ENCODE measurements at regions not wholly inside any gene's neighbourhood (a gene's known extent, or its start where the extent isn't known, plus 50 kb on each side); places are given as distances from the start of the nearest gene placed in this dataset.

GRCh38 chr1:234996245-234996757 is 132.3 kb downstream of the TOMM20 start:
- Histone ChIP-seq H3K4me3 (ENCODE audit: low read depth, low read length, poor library complexity, severe bottlenecking) (no peak overlapping the region), H3K9me2 (ENCODE audit: insufficient read depth, low read length) (no peaks in the 10 kb centered on the region), H3K36me3 (ENCODE audit: insufficient read depth, low read length) (no peaks in the 10 kb centered on the region), H3K27ac (ENCODE audit: low read depth, low read length, poor library complexity, severe bottlenecking) (no peak overlapping the region), H4K20me1 (ENCODE audit: insufficient read depth, low read length) (no peaks in the 10 kb centered on the region), H2AFZ (ENCODE audit: low read length) (no peak overlapping the region), H3K9me3 (ENCODE audit: low read length) (no peaks in the 10 kb centered on the region), H3K79me2 (ENCODE audit: insufficient read depth, low read depth, low read length) (no peaks in the 10 kb centered on the region), H3K4me2 (ENCODE audit: low read length) (no peak overlapping the region), H3K4me1 (ENCODE audit: insufficient read depth, low read length, poor library complexity, severe bottlenecking) (peaks cover 15% of the 10 kb centered on the region)
- POLR2A ChIA-PET = interaction anchor here (0.5 to 1.2 kb wide), 2 partner anchors 8 to 34 kb away, joined by 3 read pairs; no protein-coding TSS in a partner anchor
- TF ChIP-seq, protein P1, sequence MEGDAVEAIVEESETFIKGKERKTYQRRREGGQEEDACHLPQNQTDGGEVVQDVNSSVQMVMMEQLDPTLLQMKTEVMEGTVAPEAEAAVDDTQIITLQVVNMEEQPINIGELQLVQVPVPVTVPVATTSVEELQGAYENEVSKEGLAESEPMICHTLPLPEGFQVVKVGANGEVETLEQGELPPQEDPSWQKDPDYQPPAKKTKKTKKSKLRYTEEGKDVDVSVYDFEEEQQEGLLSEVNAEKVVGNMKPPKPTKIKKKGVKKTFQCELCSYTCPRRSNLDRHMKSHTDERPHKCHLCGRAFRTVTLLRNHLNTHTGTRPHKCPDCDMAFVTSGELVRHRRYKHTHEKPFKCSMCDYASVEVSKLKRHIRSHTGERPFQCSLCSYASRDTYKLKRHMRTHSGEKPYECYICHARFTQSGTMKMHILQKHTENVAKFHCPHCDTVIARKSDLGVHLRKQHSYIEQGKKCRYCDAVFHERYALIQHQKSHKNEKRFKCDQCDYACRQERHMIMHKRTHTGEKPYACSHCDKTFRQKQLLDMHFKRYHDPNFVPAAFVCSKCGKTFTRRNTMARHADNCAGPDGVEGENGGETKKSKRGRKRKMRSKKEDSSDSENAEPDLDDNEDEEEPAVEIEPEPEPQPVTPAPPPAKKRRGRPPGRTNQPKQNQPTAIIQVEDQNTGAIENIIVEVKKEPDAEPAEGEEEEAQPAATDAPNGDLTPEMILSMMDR (conservative IDR thresholded peaks at IDR 0.05; ENCODE audit: low read length) = no peak
- intact Hi-C loops (cut with micrococcal nuclease; ENCODE audit: unreplicated experiment) = no loop called here
- CTCF ChIA-PET (ENCODE audit: unreplicated experiment) = no interaction called here
- no TSS peak for BruUV-seq (replicated peaks)
- no peak for DNase-seq (ENCODE audit: low spot score)

GRCh38 chr1:234994436-234995295 is 134.0 kb downstream of the TOMM20 start:
- intact Hi-C loops (cut with micrococcal nuclease; ENCODE audit: unreplicated experiment) = no loop called here
- H2AFZ ChIP-seq (ENCODE audit: low read length) = peak overlapping the region; percentile 48
- TF ChIP-seq, protein P1 (conservative IDR thresholded peaks at IDR 0.05; ENCODE audit: low read length) = no peak
- no peak for TF ChIP-seq EZH2phosphoT487 (IDR thresholded peaks at IDR 0.05; ENCODE audit: borderline replicate concordance, low read depth, low read length)
- H3K4me2 ChIP-seq (ENCODE audit: low read length) = no peak overlapping the region
- H3K4me3 ChIP-seq (ENCODE audit: low read depth, low read length, poor library complexity, severe bottlenecking) = no peak overlapping the region
- no peaks in the 10 kb centered on the region for H4K20me1 ChIP-seq (ENCODE audit: insufficient read depth, low read length)
- no peaks in the 10 kb centered on the region for H3K9me2 ChIP-seq (ENCODE audit: insufficient read depth, low read length)
- H3K79me2 ChIP-seq (ENCODE audit: insufficient read depth, low read depth, low read length) = no peaks in the 10 kb centered on the region
- no TSS peak for BruUV-seq (replicated peaks)
- no peaks in the 10 kb centered on the region for H3K9me3 ChIP-seq (ENCODE audit: low read length)
- ChIA-PET POLR2A (interaction anchor here (0.6 to 1.0 kb wide), 4 partner anchors 19 to 280 kb away, joined by 3 to 5 read pairs (median 3); no protein-coding TSS in a partner anchor), CTCF (ENCODE audit: unreplicated experiment) (no interaction called here)
- no peaks in the 10 kb centered on the region for H3K36me3 ChIP-seq (ENCODE audit: insufficient read depth, low read length)
- no peak overlapping the region for H3K27ac ChIP-seq (ENCODE audit: low read depth, low read length, poor library complexity, severe bottlenecking)
- DNase-seq (ENCODE audit: low spot score) = no peak
- H3K4me1 ChIP-seq (ENCODE audit: insufficient read depth, low read length, poor library complexity, severe bottlenecking) = peaks cover 17% of the 10 kb centered on the region

- peaks cover 37% of the 10 kb centered on the region for H3K4me1 ChIP-seq (ENCODE audit: insufficient read depth, low read length, poor library complexity, severe bottlenecking)
- H3K27ac ChIP-seq (ENCODE audit: low read depth, low read length, poor library complexity, severe bottlenecking) = no peak overlapping the region
- no peak overlapping the region for H3K4me3 ChIP-seq (ENCODE audit: low read depth, low read length, poor library complexity, severe bottlenecking)
- TF ChIP-seq EZH2phosphoT487 (IDR thresholded peaks at IDR 0.05; ENCODE audit: borderline replicate concordance, low read depth, low read length) = no peak
- TF ChIP-seq, protein P1 (conservative IDR thresholded peaks at IDR 0.05; ENCODE audit: low read length) = no peak
- intact Hi-C loops (cut with micrococcal nuclease; ENCODE audit: unreplicated experiment) = no loop called here
- H3K9me2 ChIP-seq (ENCODE audit: insufficient read depth, low read length) = no peaks in the 10 kb centered on the region
- no peaks in the 10 kb centered on the region for H3K9me3 ChIP-seq (ENCODE audit: low read length)
- no peak for DNase-seq (ENCODE audit: low spot score)
- H3K79me2 ChIP-seq (ENCODE audit: insufficient read depth, low read depth, low read length) = no peaks in the 10 kb centered on the region
- H3K4me2 ChIP-seq (ENCODE audit: low read length) = no peak overlapping the region
- no TSS peak for BruUV-seq (replicated peaks)
- no peak overlapping the region for H2AFZ ChIP-seq (ENCODE audit: low read length)
- ChIA-PET POLR2A (no interaction called here), CTCF (ENCODE audit: unreplicated experiment) (interaction anchor here (1.4 kb wide), 1 partner anchor 9 kb away, joined by 4 read pairs; no protein-coding TSS in a partner anchor)
- H3K36me3 ChIP-seq (ENCODE audit: insufficient read depth, low read length) = no peaks in the 10 kb centered on the region
- no peaks in the 10 kb centered on the region for H4K20me1 ChIP-seq (ENCODE audit: insufficient read depth, low read length)
Measured at GRCh38 chr1:234992065-234992464, 136.6 kb downstream of the TOMM20 start.

Measured in OCI-LY7 (cell line).